ENCODE measurements at regions not wholly inside any gene's neighbourhood (a gene's known extent, or its start where the extent isn't known, plus 50 kb on each side); places are given as distances from the start of the nearest gene placed in this dataset.

GRCh38 chr1:56180520-56181190, 398.7 kb downstream of the PLPP3 start:
- Mint-ChIP-seq H3K9me3 (ENCODE audit: unreplicated experiment) (no peaks in the 10 kb centered on the region), H3K27me3 (ENCODE audit: unreplicated experiment) (no peaks in the 10 kb centered on the region), H3K36me3 (ENCODE audit: unreplicated experiment) (no peaks in the 10 kb centered on the region), H3K27ac (ENCODE audit: unreplicated experiment) (no peak overlapping the region), H3K4me1 (ENCODE audit: low read depth, unreplicated experiment) (no peaks in the 10 kb centered on the region), H3K4me3 (ENCODE audit: unreplicated experiment) (no peak overlapping the region)
- no peak for DNase-seq
- TF ChIP-seq, protein P1, sequence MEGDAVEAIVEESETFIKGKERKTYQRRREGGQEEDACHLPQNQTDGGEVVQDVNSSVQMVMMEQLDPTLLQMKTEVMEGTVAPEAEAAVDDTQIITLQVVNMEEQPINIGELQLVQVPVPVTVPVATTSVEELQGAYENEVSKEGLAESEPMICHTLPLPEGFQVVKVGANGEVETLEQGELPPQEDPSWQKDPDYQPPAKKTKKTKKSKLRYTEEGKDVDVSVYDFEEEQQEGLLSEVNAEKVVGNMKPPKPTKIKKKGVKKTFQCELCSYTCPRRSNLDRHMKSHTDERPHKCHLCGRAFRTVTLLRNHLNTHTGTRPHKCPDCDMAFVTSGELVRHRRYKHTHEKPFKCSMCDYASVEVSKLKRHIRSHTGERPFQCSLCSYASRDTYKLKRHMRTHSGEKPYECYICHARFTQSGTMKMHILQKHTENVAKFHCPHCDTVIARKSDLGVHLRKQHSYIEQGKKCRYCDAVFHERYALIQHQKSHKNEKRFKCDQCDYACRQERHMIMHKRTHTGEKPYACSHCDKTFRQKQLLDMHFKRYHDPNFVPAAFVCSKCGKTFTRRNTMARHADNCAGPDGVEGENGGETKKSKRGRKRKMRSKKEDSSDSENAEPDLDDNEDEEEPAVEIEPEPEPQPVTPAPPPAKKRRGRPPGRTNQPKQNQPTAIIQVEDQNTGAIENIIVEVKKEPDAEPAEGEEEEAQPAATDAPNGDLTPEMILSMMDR (IDR thresholded peaks at IDR 0.05; ENCODE audit: partially characterized antibody, unreplicated experiment): no peak

- Mint-ChIP-seq H3K27me3 (ENCODE audit: unreplicated experiment) (no peaks in the 10 kb centered on the region), H3K36me3 (ENCODE audit: unreplicated experiment) (no peaks in the 10 kb centered on the region), H3K9me3 (ENCODE audit: unreplicated experiment) (no peaks in the 10 kb centered on the region), H3K4me1 (ENCODE audit: low read depth, unreplicated experiment) (no peaks in the 10 kb centered on the region), H3K27ac (ENCODE audit: unreplicated experiment) (no peak overlapping the region), H3K4me3 (ENCODE audit: unreplicated experiment) (no peak overlapping the region)
- TF ChIP-seq, protein P1 (IDR thresholded peaks at IDR 0.05; ENCODE audit: partially characterized antibody, unreplicated experiment): no peak
- DNase-seq: no peak
These were observed 399.8 kb downstream of the PLPP3 start for GRCh38 chr1:56179543-56179942.

DNA sequence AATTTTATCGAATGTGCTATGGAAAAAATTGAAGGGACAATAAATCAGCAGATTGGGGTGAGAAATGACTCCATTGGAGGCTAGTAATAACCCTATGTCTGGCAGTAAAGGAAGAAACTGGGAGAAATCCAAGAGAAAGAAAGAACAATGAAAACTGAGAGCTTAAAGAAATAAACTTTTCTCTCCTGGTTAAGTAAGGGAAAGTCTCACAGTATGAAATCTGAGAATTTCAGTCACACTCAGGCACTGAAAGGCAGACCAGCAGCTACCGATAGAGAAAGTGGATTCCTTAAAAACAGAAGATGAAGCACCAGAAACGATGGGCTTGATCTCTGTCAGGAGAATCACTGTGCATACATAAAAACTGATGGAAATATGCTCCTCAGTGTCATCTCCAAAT, 404.2 kb downstream of the PLPP3 start:
- TF ChIP-seq, protein P1 (IDR thresholded peaks at IDR 0.05; ENCODE audit: partially characterized antibody, unreplicated experiment): no peak
- no peak for DNase-seq
- Mint-ChIP-seq H3K36me3 (ENCODE audit: unreplicated experiment) (no peaks in the 10 kb centered on the region), H3K9me3 (ENCODE audit: unreplicated experiment) (no peaks in the 10 kb centered on the region), H3K4me1 (ENCODE audit: low read depth, unreplicated experiment) (no peaks in the 10 kb centered on the region), H3K27me3 (ENCODE audit: unreplicated experiment) (no peaks in the 10 kb centered on the region), H3K4me3 (ENCODE audit: unreplicated experiment) (no peak overlapping the region), H3K27ac (ENCODE audit: unreplicated experiment) (no peak overlapping the region)

DNA sequence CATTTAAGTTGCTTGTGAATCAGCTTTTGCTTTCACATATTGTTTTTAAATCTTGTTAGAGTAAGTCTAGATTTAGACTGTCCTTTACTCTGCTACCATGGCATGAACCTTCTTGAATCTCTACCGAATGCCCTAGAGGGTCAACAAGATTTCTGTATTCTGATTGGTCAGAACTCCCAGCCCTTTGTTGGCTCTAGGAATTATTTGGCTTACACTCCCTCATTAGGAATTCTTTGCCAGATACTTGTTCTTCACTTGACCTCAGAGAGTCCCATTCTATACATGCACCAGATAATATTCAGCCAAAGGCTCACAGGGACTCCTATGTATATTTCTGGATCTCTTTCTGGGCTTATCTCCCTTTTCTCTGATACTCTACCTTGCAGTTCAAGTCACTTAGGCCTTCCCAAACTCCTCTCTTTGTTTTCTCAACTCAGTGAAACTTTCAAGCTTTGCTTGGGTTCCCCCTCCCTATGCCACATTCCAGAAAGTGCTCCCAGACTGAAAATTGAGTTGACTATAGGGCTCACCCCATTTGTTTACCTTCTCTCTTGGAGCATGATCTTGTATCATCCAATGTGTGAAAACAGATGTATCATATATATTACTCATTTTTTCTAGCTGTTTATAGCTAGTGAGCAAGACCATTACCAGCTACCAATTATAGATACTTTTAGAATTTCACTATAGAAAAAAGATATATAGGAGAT, 405.0 kb downstream of the PLPP3 start:
- H3K36me3 Mint-ChIP-seq (ENCODE audit: unreplicated experiment): no peaks in the 10 kb centered on the region
- H3K4me1 Mint-ChIP-seq (ENCODE audit: low read depth, unreplicated experiment): no peaks in the 10 kb centered on the region
- TF ChIP-seq, protein P1 (IDR thresholded peaks at IDR 0.05; ENCODE audit: partially characterized antibody, unreplicated experiment): no peak
- no peaks in the 10 kb centered on the region for H3K9me3 Mint-ChIP-seq (ENCODE audit: unreplicated experiment)
- H3K27ac Mint-ChIP-seq (ENCODE audit: unreplicated experiment): no peak overlapping the region
- H3K4me3 Mint-ChIP-seq (ENCODE audit: unreplicated experiment): no peak overlapping the region
- DNase-seq: no peak
- no peaks in the 10 kb centered on the region for H3K27me3 Mint-ChIP-seq (ENCODE audit: unreplicated experiment)

DNA sequence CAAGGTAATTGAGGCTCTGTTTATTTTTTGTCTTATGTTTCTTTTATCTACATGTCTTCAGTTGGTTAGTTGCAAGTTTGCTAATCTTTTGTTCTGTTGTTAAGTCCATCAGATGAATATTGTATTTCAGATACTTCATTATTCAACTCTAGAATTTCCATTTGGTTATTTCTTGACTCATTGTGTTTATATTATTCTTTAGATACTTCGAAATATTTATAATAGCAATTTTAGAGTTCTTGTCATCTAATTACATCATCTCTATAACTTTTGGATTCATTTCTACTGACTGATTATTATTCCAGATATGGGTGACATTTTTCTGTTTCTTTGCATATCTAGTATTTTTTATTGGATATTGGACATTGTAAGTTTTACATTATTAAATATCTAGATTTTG, 405.6 kb downstream of the PLPP3 start:
- Mint-ChIP-seq H3K9me3 (ENCODE audit: unreplicated experiment) (no peaks in the 10 kb centered on the region), H3K27ac (ENCODE audit: unreplicated experiment) (no peak overlapping the region), H3K27me3 (ENCODE audit: unreplicated experiment) (no peaks in the 10 kb centered on the region), H3K4me3 (ENCODE audit: unreplicated experiment) (no peak overlapping the region), H3K4me1 (ENCODE audit: low read depth, unreplicated experiment) (no peaks in the 10 kb centered on the region), H3K36me3 (ENCODE audit: unreplicated experiment) (no peaks in the 10 kb centered on the region)
- no peak for DNase-seq
- TF ChIP-seq, protein P1 (IDR thresholded peaks at IDR 0.05; ENCODE audit: partially characterized antibody, unreplicated experiment): no peak

All from glutamatergic neuron (in vitro differentiated cells).